ENCODE measurements at regions not wholly inside any gene's neighbourhood (a gene's known extent, or its start where the extent isn't known, plus 50 kb on each side); places are given as distances from the start of the nearest gene placed in this dataset.

DNA sequence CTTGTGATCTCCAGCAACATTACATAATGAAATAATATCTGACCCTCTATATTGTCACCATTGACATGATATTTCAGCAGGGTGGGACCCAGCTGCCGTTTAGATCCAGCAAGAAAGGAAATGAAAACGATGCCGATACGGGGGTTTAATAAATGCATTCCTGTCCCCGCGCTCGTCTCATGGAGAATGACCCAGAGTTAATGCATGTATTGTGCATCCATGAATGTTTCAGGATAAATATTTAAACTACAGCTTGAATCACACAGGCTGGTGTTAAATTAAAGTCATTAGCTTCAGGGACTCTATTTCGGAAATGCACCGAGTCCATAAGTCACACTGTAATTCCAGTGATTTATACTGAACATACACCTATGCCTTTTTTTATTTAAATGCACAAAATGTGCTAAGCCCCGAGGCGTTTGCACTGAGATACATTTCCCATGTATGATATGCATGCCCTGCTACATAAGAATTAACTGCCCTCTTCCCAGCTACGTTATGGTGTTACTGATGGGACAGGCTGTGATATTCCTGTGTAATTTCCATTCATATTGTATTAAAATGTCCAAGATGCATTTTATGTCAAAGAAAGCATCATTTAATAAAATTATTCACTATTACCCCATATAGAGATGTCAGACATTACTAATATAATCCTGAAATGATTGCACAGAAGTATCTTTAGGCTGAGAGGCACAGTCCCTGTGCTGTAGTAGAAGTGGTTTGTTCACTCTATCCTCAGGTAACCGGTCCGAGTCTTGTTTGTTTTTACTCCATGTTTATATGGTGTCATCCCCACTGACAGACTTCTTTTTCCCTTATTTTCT, 109.3 kb upstream of the ZNF516 start:
- TF ChIP-seq, protein P1, sequence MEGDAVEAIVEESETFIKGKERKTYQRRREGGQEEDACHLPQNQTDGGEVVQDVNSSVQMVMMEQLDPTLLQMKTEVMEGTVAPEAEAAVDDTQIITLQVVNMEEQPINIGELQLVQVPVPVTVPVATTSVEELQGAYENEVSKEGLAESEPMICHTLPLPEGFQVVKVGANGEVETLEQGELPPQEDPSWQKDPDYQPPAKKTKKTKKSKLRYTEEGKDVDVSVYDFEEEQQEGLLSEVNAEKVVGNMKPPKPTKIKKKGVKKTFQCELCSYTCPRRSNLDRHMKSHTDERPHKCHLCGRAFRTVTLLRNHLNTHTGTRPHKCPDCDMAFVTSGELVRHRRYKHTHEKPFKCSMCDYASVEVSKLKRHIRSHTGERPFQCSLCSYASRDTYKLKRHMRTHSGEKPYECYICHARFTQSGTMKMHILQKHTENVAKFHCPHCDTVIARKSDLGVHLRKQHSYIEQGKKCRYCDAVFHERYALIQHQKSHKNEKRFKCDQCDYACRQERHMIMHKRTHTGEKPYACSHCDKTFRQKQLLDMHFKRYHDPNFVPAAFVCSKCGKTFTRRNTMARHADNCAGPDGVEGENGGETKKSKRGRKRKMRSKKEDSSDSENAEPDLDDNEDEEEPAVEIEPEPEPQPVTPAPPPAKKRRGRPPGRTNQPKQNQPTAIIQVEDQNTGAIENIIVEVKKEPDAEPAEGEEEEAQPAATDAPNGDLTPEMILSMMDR (conservative IDR thresholded peaks at IDR 0.05; ENCODE audit: low read depth, low read length), result no peak
- TF ChIP-seq EZH2 (IDR thresholded peaks at IDR 0.05; ENCODE audit: low read length, unreplicated experiment), result no peak
- no peak for TF ChIP-seq EZH2phosphoT487 (IDR thresholded peaks at IDR 0.05; ENCODE audit: borderline replicate concordance, low read length)
